GM18519 (cell line): ENCODE measurements at regions not wholly inside any gene's neighbourhood (a gene's known extent, or its start where the extent isn't known, plus 50 kb on each side); places are given as distances from the start of the nearest gene placed in this dataset.
A peak's percentile ranks its signal among the peaks of the same experiment; 100 is the strongest.
"Not testable (repeated sequence)": the region's sequence is repeated elsewhere in the genome, so short reads cannot be mapped to it uniquely, and the experiment has no call there.

Experiments
- ATAC-seq: cut with Tn5 transposase; IDR thresholded peaks from one replicate; pipeline ENCODE4 v1.9.1; 2021; ENCODE audit warnings: mild to moderate bottlenecking, moderate library complexity; ENCODE audit not compliant: unreplicated experiment, low FRiP score

- ATAC-seq, result no peak
Measured at GRCh38 chr2:58604096-58604495, 363.0 kb upstream of the FANCL start.

DNA sequence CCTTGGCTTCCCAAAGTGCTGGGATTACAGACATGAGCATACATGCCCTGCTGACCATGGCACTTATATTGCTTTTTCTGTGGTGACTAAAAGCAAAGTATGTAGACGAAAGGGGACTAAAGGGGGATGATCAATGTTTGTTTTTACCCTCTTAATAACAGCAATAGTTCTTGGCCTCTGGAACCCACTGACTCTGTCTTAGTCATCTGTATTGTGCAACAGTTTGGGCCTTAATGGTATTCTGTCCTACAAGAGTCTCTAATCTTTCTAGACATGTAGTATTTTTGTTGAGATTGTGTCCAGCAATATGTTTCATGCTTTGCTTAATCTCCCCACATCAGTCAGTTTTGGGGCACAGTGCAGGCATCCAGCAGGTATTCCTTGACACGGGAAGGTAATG lies 359.9 kb upstream of the FANCL start:
- no peak for ATAC-seq

GRCh38 chr2:58598171-58598570 lies 357.0 kb upstream of the FANCL start:
- ATAC-seq, result no peak

GRCh38 chr2:58595714-58596113 lies 354.6 kb upstream of the FANCL start:
- ATAC-seq, result no peak

- ATAC-seq, result no peak
Measured at GRCh38 chr2:58594762-58595161, 353.6 kb upstream of the FANCL start.

DNA sequence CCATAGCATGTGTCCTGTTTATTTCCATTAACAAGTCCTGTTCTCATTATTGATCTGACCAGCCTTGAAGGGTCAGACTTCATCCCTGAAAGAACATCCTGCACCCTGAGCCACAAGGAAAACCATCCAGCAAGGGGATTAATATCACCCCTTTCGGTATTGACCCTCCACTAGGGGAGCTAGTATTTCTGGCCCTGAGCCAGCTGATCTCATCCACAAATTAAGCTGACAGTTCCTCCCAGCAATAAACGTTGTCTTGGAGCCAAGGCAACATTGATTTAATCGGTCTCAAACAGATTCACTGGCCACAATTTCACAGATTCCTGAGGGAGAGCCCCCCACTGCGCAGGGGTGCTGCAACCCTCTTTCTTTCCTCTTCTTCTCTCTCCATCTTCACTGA lies 353.1 kb upstream of the FANCL start:
- no peak for ATAC-seq

- not testable (repeated sequence) for ATAC-seq
Measured at GRCh38 chr2:58586178-58586577, 345.1 kb upstream of the FANCL start.

- no peak for ATAC-seq
Measured at GRCh38 chr2:58585233-58585632, 344.1 kb upstream of the FANCL start.

- ATAC-seq, result no peak
Measured at GRCh38 chr2:58584606-58585118, 343.5 kb upstream of the FANCL start.

GRCh38 chr2:58578276-58578675 lies 337.2 kb upstream of the FANCL start:
- no peak for ATAC-seq

DNA sequence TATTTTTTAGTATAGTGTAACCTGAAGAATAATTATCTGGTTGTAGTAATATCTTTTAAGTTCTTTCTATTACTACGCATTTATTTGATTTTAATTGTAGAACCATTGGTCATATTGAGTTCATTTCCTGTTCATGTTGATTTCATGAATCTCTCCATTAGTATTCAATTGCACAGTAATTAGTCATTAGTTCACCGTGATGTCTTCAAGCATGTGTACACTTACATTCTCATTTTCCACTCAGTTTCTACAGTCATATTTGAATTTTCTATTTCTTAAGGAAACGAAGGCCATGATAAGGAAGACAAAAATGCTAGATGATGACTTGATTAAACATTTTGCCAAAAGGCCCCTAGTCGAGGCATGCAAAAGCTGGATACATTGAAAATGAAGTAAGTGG lies 333.7 kb upstream of the FANCL start:
- ATAC-seq, result no peak

DNA sequence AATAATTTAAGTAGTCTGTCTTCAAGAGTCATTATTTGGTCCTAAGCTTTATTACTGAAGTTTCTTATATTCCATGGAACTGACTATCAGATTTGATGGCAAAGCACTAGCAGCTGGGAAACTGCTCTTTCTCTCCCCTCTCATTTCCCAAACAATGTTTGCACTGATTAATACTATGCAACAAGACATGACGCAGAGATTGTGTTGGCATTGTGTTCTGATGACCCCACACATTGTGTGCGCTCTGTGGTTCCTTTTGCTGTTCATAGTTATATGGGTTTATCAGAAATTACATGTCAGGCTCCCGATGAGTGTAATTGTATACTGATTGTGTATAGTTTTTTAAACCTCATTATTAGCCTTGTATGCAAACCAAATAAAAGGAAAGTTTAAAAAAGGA lies 331.6 kb upstream of the FANCL start:
- ATAC-seq, result no peak

DNA sequence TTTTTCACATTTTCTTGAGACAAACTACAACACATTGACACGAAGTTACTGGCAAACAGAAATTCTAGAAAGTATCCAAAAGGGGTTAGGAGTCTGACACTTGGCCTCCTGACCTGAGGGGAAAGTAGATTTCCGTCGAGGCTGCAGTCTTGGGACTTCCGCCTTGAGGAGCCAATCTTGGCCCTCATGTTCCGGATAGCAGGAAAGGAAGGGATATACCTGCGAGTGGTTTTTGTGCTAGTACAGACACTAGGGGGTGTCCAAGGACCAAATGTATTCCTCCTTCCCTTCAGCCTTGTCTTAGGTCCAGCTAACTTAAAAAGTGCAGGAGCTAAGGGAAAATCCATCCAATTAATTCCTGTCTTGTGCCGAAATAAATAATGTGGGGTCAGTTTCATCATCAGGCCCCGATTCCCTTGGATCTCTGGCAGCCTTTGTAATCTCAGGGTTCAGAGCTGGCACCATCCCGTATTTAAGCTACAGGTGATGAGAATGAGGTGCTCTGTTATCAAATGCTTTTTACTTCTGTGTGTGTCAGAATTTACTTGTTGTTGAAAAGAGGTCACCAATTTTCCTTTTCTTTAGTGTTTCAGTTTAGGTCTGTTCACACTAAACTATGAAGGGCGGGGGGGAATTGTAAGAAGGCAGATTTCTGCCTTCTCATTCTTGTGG lies 330.2 kb upstream of the FANCL start:
- ATAC-seq, result peak; percentile 84

DNA sequence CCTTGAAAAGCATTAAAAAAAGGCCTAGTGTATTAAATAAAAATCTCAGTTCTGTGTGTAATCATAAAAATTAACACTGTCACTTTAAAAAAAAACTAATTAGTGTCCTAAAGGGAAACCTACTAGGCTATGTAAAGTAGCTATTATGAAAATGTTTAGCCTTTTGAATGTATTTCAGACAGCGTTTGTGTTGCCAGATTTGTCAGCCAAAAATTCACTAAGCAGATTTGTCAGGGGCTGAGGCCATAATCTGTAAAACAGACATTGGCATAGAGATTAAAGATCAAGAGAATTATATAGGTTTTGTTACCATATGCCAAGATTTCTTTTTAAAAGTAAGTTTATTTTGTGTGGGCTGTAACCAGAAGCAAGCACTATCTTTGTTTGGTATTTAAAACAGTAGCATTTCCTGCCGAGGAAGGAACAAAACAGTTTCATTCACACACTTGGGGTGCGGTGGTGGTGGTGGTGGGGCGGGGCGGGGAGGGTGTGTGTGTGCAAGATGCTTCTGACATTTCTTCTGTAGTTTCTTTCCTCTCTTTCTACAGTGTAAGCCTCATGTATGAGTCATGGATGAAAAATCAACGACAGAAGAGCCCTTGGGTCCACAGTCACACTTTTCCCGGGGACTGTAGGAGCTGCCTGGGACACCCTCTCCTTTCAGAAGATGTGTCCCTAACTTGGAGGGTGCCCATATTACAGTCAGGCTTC lies 328.5 kb upstream of the FANCL start:
- ATAC-seq, result no peak

- no peak for ATAC-seq
Measured at GRCh38 chr2:58568901-58569300, 327.8 kb upstream of the FANCL start.

DNA sequence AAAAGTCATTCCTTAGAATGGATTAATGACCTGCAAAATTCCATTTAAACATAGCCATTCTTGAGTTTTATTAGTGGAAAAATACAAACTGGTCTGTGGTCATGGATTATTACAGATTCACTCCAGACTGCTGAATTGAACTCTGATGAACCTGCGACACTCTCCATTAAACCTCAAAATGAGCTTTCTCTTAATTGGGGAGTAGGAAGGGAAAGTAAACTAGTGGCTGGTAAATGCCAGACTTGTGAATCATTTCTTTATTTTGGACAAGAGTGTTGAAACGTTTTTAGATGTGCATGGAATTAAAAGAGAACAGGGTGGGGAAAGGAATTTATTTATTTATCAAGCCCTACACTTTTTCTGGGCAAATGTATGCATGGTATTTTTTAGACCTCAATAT lies 321.2 kb upstream of the FANCL start:
- no peak for ATAC-seq

DNA sequence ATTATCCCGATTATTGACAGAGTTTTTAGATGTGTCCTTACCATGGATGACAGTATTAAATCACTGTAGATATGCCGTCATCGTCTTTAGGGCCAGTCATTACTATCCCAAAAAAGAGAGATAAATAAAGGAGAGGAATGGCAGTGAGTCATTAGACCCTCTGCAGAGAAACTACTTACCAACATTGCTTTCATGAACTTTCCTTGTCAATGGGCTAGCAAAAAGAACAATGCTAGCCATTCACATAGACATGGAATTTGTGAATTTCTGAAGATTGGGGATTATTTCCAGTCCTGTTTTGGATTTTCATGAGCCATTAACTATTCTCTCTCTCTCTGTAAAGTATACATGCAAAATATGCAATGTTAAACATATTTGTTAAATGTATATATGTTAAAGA lies 319.4 kb upstream of the FANCL start:
- ATAC-seq, result no peak

DNA sequence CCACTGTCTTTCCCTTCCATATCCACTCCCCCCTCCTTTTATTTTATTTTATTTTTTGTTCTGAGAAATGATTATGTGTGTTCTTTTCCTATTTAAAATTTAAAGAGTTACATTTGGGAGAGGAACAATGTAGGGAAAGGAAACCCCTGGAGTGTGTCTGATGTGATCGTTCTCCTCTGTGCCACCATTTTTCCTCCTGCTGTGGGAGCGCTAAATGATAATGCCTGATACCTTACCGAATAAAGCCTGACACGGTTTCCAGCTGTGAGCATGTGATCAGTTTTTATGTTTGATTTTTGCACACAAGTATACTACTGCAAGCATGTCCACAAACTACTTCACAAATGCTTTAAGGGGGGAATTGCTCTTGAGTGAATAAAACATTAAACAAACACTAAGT lies 317.8 kb upstream of the FANCL start:
- no peak for ATAC-seq

GRCh38 chr2:58557176-58557575 lies 316.1 kb upstream of the FANCL start:
- no peak for ATAC-seq

DNA sequence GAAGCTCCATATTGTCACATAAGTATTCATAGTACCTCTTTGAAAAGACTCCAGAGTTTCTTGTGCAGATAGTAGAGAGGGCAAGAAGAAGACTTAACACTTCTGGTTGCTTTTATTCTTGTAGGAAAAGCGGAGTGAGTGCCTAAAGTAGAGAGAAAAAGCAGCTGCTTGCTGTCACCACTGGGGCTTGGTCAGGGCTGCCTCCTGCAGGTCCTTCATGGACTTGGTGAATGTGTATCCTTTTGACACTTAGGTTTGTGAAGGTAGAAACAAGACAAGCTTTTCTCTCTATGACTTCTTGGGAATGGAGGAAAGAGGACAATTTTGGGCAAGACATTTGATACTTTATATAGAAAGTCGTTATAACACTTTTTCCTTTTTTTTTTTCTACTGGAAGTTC lies 312.8 kb upstream of the FANCL start:
- no peak for ATAC-seq

GRCh38 chr2:58553522-58553921 lies 312.4 kb upstream of the FANCL start:
- ATAC-seq, result no peak
